Heart left ventricle (tissue), 13 donors: ENCODE measurements at regions not wholly inside any gene's neighbourhood (a gene's known extent, or its start where the extent isn't known, plus 50 kb on each side); places are given as distances from the start of the nearest gene placed in this dataset.

Experiments
- POLR2A ChIP-seq, 2 donors: fragments of 450-650 bp; IDR thresholded peaks; one replicate each; pipeline ENCODE4 v1.6.1; 2017; ENCODE audit warnings: antibody characterized with exemption in 2 of 2, mild to moderate bottlenecking in 2 of 2, moderate library complexity in 2 of 2
- TF ChIP-seq, protein P1 (sequence below), 12 donors: fragments of 200-600 bp; sonication (generic) in 4 of 12; IDR thresholded peaks; one replicate each; pipeline versions ENCODE4 v1.5.0 to v1.8.0; 2018 to 2022; ENCODE audit warnings: antibody characterized with exemption in 12 of 12, mild to moderate bottlenecking in 5 of 12
- donor health status: ischemic (EF 13 %, LVEDD 7.1; RV severe dilation, severe dysfunction).
- donor health status: DM: no; HTN: yes; CAD: no.
- donor health status: DM: no; HTN: no; CAD: no.
- donor health status: ischemic (EF 25% LVEDD 6.9; RV normal size, moderate dysfunction).
- donor health status: ischemic (EF 25% LVEDD 5.7; RV mildly dilated, moderate dysfunction).
- donor health status: ischemic (EF 35%, LVEDD 5.7; RV mildly dilated, moderate dysfunction).
- donor health status: nonischemic (EF 11% LVEDD 7.7; RV severe dilation, severe dysfunction).
- donor health status: DM: yes; HTN: yes; CAD: no.
- donor health status: PGD.
- donor health status: ischemic (EF 29% LVEDD 5.4; RV normal size, mild dysfunction).
- donor health status: nonischemic (EF 23%, LVEDD 6.1; RV moderate dilation, normal function).

GRCh38 chr3:71879089-71879488, 94.1 kb upstream of the PROK2 start:
- TF ChIP-seq, protein P1, sequence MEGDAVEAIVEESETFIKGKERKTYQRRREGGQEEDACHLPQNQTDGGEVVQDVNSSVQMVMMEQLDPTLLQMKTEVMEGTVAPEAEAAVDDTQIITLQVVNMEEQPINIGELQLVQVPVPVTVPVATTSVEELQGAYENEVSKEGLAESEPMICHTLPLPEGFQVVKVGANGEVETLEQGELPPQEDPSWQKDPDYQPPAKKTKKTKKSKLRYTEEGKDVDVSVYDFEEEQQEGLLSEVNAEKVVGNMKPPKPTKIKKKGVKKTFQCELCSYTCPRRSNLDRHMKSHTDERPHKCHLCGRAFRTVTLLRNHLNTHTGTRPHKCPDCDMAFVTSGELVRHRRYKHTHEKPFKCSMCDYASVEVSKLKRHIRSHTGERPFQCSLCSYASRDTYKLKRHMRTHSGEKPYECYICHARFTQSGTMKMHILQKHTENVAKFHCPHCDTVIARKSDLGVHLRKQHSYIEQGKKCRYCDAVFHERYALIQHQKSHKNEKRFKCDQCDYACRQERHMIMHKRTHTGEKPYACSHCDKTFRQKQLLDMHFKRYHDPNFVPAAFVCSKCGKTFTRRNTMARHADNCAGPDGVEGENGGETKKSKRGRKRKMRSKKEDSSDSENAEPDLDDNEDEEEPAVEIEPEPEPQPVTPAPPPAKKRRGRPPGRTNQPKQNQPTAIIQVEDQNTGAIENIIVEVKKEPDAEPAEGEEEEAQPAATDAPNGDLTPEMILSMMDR (IDR thresholded peaks at IDR 0.05) = no peak
- TF ChIP-seq POLR2A (IDR thresholded peaks at IDR 0.05) = no peak
